ENCODE measurements at regions not wholly inside any gene's neighbourhood (a gene's known extent, or its start where the extent isn't known, plus 50 kb on each side); places are given as distances from the start of the nearest gene placed in this dataset.

- no peak for DNase-seq (ENCODE audit: low read depth in 1 of 2, low spot score in 1 of 2)
Measured at GRCh38 chr5:118778941-118779340, 209.4 kb downstream of the DTWD2 start.

- no peak for DNase-seq (ENCODE audit: low read depth in 1 of 2, low spot score in 1 of 2)
Measured at GRCh38 chr5:118777189-118777736, 211.1 kb downstream of the DTWD2 start.

- no peak for DNase-seq (ENCODE audit: low read depth in 1 of 2, low spot score in 1 of 2)
Measured at GRCh38 chr5:118776755-118777154, 211.6 kb downstream of the DTWD2 start.

DNA sequence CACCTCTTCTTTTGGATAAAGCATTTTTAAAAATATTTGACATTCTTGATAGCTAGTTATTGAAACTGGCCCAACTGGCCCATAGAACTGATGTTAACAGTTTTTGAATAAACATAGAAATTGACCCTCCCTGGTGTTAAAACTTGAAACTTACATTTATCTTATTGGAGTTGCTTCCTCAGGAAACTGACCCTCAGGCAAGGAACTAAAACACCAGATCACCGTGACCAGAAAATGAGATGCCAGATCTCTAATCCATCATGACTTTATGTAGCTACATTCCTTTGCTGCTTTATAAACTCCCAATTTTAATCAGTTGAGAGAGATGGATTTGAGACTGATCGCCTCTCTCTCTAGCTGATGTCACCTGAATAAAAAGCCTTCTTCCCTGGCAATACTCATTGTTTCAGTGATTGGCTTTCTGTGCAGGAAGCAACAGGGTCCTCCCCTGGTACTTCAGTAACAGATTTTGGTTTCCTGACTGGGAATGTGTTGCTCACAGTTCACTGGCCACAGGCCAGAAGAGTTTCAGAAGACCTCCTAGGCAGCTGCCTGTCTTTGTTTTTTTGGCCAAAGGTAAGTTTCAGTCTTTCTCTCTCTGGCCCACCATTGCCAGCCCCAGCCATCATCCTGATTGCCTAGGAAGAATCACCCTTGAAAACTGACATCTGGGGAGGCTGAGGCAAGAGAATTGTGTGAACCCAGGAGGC lies 212.4 kb downstream of the DTWD2 start:
- DNase-seq (ENCODE audit: low read depth in 1 of 2, low spot score in 1 of 2) = no peak

DNA sequence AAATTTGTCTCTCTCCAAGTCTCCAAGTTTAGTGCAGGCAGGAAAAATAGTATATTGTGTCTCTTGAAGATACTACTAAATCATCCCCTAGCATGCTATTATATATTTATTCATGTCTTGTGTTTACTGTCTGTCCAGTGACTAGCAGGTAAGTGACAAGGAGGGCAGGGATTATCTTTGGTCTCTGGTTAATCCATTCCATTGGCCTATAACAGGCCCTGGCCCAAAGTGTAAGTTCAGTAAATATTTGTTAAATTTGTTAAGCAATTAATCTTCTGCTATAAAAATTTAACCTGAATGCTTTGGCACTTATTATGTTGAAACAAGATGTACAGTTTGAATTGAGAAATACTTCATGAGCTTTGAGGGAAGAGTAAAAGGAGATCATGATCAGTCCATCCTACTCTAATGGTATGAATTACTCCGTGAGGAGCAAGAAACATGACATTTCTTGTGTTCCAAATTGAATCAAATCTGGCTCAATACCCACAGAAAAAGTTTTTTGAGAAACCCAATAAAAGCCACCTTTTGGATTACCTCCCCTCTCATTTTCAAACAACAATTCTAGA lies 219.7 kb downstream of the DTWD2 start:
- DNase-seq (ENCODE audit: low read depth in 1 of 2, low spot score in 1 of 2) = no peak

- no peak for DNase-seq (ENCODE audit: low read depth in 1 of 2, low spot score in 1 of 2)
Measured at GRCh38 chr5:118762291-118762690, 226.1 kb downstream of the DTWD2 start.

DNA sequence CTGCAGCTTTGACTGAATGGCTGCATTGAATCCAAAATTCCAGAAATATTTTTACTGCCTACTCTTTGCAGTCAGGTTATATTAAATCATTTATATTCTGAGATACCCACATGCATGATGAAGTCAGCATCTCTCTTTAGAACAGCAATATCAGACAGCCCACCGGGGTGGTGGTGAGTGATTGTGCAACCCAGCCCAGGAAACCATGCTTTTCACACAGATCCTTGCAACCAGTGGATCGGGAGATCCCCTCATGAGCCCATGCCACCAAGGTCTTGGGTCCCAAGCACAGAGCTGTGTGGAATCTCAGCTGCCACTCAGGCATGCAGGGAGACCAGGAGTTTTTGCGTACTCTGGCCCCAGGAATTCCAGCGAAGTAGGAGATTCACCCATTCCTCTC lies 226.5 kb downstream of the DTWD2 start:
- DNase-seq (ENCODE audit: low read depth in 1 of 2, low spot score in 1 of 2) = no peak

- DNase-seq (ENCODE audit: low read depth in 1 of 2, low spot score in 1 of 2) = no peak
Measured at GRCh38 chr5:118752969-118753368, 235.4 kb downstream of the DTWD2 start.

DNA sequence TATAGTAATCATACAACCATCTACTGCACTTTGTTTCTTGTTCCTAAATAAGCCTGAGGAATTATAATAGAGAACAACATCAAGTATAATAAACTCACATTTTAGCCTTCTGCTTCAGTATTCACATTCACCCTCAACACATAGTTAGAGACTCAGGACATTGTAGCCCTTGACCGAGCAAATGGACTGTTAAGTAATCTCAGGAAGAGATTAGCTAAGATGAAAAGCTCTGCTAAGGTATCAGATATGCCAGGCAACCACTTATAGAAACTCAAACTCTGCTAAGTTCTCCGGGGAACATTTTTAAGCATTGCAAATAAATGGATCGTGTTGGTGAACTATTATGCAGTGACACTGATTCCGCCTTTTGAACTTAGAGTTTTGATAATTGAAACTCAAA lies 252.0 kb downstream of the DTWD2 start:
- no peak for DNase-seq (ENCODE audit: low read depth in 1 of 2, low spot score in 1 of 2)

DNA sequence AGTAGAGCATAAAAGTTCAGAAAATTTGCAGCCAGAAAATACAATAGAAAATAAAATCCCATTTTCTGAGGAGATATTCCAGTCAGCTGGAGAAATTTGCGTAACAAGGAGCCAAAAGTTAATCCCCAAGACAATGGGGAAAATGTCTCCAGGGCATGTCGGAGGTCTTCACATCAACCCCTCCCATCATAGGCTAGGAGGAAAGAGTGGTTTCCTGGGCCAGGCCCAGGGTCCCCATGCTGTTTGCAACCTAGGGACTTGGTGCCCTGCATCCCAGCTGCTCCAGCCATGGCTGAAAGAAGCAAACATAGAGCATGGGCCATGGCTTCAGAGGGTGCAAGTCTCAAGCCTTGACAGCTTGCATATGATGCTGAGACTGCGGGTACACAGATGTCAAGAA lies 255.0 kb downstream of the DTWD2 start:
- no peak for DNase-seq (ENCODE audit: low read depth in 1 of 2, low spot score in 1 of 2)

- no peak for DNase-seq (ENCODE audit: low read depth in 1 of 2, low spot score in 1 of 2)
Measured at GRCh38 chr5:118728191-118728590, 260.2 kb downstream of the DTWD2 start.

DNA sequence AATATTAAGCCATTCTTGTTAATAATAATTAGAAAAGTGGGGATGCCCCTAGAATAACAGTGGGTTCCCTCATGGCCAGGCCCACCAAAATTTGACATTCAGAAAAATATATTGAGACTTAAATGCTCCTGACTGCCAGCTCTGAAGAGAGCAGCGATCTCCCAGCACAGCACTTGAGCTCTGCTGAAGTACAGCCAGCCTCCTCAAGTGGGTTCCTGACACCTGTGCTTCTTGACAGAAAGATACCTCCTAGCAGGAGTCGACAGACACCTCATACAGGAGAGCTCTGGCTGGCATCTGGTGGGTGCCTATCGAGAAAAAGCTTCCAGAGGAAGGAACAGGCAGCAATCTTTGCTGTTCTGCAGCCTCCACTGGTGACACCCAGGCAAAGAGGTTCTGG lies 261.5 kb downstream of the DTWD2 start:
- no peak for DNase-seq (ENCODE audit: low read depth in 1 of 2, low spot score in 1 of 2)

GRCh38 chr5:118723021-118723338 lies 265.4 kb downstream of the DTWD2 start:
- no peak for DNase-seq (ENCODE audit: low read depth in 1 of 2, low spot score in 1 of 2)

- no peak for DNase-seq (ENCODE audit: low read depth in 1 of 2, low spot score in 1 of 2)
Measured at GRCh38 chr5:118722122-118723020, 266.0 kb downstream of the DTWD2 start.

DNA sequence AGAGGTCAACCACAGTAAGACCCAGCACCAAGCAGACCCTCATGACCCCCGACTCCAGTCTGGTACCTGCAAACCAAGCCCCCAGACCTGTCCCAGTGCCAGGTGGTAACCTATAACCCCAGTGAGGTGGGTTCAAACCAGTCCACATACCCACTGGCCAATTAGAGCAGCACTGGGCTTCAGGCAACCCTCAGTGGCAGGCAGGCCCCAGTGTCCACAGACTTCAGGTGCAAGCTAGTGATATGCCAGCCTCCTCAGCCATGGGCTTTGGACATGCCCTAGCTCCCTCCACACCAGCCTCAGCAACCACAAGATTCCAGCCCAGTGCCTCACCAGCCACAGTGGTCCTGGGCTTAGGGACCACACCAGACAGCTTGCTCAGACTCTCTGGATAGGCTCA lies 276.6 kb downstream of the DTWD2 start:
- no peak for DNase-seq (ENCODE audit: low read depth in 1 of 2, low spot score in 1 of 2)

- DNase-seq (ENCODE audit: low read depth in 1 of 2, low spot score in 1 of 2) = no peak
Measured at GRCh38 chr5:118705959-118706667, 282.2 kb downstream of the DTWD2 start.

DNA sequence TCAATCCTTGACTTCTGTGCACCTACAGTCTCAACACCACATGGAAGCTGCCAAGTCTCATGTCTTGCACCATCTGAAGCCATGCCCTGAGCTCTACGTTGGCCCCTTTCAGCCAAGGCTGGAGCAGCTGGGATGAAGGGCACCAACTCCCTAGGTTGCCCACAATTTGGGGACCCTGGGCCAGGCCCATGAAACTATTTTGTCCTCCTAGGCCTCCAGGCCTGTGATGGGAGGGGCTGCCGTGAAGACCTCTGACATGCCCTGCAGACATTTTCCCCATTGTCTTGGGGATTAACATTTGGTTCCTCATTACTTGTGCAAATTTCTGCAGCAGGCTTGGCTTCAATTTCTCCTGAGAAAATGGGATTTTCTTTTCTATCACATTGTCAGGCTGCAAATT lies 285.1 kb downstream of the DTWD2 start:
- DNase-seq (ENCODE audit: low read depth in 1 of 2, low spot score in 1 of 2) = no peak

DNA sequence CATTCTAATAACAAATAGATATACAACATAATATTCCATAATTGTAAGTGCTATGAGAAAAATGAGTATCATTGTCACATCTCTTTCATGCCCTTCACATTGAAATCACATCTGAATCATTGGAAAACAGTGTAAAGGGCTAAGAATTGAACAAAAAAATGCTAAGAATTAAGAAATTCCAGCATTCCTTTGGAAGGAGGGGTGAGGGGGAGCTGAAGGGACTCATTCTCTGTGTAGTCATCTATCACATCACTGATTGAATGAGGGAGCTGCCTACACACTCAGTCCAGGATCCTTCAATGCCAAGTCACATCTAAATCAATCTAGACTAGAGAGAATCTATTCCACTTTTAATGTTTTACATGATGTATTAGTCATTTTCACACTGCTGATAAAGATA lies 286.6 kb downstream of the DTWD2 start:
- no peak for DNase-seq (ENCODE audit: low read depth in 1 of 2, low spot score in 1 of 2)

DNA sequence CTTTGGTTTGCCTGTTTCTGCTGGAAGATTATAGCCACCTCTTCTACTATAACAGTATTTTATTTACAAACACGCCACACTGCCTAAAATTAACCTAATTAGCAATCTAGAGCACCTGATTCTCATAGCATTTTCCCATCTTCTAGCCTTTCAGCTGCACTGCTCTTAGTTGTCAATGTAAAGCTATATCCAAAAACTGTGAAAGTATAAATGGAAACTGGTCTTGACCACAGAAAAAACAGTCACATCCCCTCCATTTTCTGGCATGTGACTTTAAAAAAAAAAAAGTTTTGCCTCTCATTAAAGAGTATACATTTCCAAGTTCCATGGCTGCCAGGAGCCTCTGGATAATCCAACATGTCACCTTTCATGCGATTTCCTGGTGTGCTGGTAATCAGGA lies 287.8 kb downstream of the DTWD2 start:
- DNase-seq (ENCODE audit: low read depth in 1 of 2, low spot score in 1 of 2) = no peak

DNA sequence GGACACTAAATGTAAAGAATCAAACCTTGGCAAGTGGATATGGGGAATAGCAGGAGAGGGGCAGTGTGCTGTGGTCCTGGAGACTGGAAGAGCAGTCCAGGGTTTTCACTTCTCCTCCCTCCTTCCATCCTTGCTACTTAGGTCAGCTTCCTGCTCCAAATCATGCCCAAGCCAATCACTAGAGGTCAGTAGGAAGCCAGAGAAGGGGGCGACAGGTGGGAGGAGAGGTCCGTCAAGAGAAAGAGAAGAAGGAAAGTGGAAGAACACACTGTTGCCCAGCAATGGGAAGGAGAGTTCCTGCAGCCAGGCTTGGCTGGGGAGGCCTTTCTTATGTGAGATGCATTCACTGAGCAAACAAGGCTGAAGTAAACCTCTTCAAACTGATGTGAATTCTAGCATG lies 289.6 kb downstream of the DTWD2 start:
- DNase-seq (ENCODE audit: low read depth in 1 of 2, low spot score in 1 of 2) = no peak

DNA sequence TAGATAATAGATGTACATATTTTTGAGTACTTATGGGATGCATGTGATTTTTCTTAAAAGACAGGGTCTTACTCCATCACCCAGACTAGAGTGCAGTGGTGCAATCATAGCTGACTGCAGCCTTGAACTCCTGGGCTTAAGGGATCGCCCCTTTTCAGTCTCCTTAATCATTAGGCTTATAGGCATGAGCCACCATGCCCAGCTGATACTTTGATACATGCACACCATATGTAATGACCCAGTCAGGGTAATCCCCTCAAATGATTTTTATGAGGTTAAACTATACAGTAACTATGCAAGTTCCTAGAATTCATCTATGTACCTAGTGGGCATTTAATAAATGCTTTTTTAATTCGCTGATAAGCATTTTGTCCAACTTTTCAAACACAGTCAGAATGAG lies 292.3 kb downstream of the DTWD2 start:
- no peak for DNase-seq (ENCODE audit: low read depth in 1 of 2, low spot score in 1 of 2)
